HS-5 (cell line): ENCODE measurements at regions not wholly inside any gene's neighbourhood (a gene's known extent, or its start where the extent isn't known, plus 50 kb on each side); places are given as distances from the start of the nearest gene placed in this dataset.

ENCODE experiments used
- DNase-seq: peaks from one replicate; pipeline ENCODE4 v3.0.0-alpha.2; 2012; ENCODE audit warnings: low read depth

GRCh38 chr7:18081617-18082016, 54.0 kb upstream of the PRPS1L1 start:
- no peak for DNase-seq

DNA sequence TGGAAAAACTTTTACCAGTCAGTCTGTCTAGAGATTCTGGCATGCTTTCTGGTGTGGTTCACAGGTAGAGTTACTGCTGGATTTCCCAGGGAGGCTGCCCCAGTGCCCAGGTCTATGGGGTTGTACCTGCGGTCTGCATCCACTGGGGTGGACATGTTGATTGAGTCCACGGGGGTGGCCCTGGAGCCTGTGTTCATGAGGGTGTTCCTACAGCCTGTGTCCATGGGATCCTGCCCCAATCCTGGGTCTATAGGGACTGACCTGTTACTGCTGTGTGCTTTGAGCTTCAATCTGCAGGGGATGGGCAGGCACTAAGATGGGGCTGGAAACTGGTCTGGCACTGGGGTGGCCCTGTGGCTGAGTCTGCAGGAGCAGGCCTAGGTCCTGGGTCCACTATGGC, 54.5 kb upstream of the PRPS1L1 start:
- no peak for DNase-seq

- DNase-seq, result no peak
These were observed 58.7 kb upstream of the PRPS1L1 start for GRCh38 chr7:18086165-18087025.

GRCh38 chr7:18087026-18087686, 59.5 kb upstream of the PRPS1L1 start:
- no peak for DNase-seq

DNA sequence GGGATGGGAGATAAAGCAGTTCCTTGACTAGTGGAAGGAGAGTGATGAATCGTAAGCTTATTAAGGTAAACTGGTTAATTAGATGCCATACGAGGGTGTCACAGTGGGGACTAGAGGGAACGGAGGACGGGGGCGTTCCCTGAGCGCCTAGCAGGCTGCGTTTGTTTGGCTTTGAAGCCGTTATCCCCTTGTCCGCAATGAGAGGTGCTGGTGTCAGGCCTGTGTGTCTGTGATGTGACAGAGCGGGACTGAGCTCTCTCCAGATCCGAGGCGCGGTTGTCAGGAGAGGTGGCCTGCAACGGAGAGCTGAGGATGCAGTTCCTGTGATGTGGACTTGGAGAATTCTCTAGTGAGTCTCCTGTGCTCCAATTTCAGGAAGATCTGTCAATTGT, 60.0 kb upstream of the PRPS1L1 start:
- DNase-seq, result no peak

GRCh38 chr7:18096087-18096486, 68.4 kb upstream of the PRPS1L1 start:
- DNase-seq, result no peak

DNA sequence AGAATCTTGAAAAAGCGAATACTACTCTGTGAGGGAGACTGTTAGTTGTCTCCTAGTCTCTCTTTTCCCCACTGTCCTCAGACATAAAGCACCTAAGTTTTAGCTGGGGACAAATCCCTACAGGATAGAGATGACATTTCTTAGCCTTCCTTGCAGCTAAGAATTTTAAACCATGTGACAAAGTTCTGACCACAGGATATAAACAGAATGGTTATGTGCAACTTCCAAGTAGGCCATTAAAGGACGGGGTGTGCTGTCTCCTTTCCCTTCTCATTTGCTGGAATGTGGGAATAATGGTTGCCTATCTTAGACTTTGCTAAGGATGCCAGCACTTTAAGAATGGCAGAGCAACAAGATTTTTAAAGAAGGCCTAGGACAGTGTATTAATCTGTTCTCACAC, 74.9 kb upstream of the PRPS1L1 start:
- no peak for DNase-seq

GRCh38 chr7:18103436-18104218, 76.0 kb upstream of the PRPS1L1 start:
- DNase-seq, result no peak

DNA sequence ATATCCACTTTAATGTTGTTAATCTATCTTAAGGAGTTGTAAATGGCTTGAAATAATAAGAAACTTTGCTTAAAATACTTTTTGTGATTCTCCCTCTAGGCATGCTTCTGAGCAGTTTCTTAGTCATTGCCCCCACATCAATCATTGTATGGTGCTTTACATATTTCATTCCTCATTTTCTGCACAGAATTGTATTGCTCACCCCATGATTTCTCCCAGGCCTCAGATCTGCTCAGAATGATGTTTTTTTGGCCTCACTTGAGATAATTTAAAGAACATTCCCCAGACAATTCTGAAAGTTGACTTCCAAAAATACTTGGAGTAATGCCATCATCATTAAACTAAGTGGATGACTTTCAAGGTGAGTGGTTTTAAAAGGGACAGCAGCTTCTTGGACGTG, 82.1 kb upstream of the PRPS1L1 start:
- DNase-seq, result no peak

- no peak for DNase-seq
These were observed 89.0 kb upstream of the PRPS1L1 start for GRCh38 chr7:18116661-18117060.

DNA sequence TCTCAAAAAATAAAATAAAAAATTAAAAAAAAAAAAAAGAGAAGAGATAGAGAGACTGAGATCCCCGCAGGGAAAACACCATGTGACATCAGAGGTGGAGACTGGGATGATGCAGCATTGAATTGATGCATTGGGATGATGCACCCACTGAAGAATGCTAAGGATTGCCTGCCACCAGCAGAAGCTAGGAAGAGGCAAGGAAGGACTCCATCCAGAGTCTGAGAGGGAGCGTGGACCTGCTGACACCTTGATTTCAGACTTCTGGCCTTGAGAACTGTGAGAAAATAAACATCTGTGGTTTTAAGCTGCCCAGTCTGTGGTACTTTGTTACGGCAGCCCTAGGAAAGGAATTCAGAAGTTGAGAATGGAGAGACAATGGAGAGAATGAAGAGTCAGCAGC, 89.8 kb upstream of the PRPS1L1 start:
- no peak for DNase-seq

GRCh38 chr7:18119985-18120384, 92.3 kb upstream of the PRPS1L1 start:
- DNase-seq, result no peak

GRCh38 chr7:18123508-18124239, 96.0 kb upstream of the PRPS1L1 start:
- no peak for DNase-seq

DNA sequence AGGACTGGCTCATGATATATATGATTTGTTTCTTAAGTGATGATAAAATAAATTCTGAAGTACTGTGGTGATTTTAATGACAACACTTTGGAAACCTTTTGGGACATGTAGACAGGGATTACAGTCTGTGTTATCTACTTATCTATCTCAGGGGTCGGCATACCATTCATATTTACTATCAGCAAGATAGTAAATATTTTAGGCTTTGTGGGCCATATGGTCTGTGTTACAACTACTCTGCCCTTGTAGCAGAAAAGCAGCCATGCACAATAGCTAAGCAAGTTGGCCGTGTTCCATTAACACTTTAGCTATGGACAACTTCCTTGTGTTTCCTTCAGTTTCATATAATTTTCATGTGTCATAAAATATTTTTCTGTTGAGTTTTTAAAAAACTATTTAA, 97.8 kb upstream of the PRPS1L1 start:
- no peak for DNase-seq

DNA sequence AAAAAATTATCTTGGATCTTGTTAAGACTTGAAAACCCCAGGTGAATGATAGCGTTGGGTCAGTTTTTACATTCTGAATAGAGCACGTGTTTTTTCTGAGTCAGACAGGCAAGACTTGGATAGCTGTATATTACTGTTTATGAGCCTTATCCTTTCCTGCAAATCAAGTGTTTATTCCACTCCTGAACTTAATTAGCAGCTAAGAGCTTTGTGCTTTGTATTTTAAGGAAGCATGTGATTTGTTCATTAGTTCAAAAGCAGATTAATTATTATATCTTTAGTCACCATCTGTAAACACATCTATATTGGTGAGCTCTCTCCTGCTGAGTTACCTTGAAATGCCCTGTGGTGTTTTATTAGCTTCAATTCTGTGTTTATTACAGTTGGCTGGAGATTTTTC, 98.6 kb upstream of the PRPS1L1 start:
- no peak for DNase-seq

GRCh38 chr7:18128846-18129245, 101.2 kb upstream of the PRPS1L1 start:
- no peak for DNase-seq

GRCh38 chr7:18132811-18133210, 105.2 kb upstream of the PRPS1L1 start:
- no peak for DNase-seq

- DNase-seq, result no peak
These were observed 106.3 kb upstream of the PRPS1L1 start for GRCh38 chr7:18133921-18134320.

GRCh38 chr7:18140943-18141342, 113.3 kb upstream of the PRPS1L1 start:
- DNase-seq, result no peak

GRCh38 chr7:18144166-18144565, 116.5 kb upstream of the PRPS1L1 start:
- DNase-seq, result no peak

DNA sequence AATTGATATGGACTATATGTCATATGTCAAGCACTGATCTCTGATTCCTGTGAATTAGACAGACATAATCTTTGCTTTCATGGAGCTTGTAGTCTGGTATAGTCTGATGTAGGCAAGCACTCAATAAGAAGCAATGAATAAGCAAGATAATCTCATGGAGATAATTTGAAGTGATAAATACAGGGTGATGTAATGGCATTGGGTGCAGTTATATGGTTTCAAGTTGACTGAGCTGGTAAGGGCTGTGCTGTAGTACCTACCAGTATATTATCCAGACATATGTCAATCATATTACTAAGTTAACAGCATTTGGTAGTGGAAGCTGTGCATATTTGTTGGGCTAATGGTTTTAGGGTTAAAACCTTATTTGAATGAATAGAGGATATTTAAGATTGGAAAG, 117.5 kb upstream of the PRPS1L1 start:
- DNase-seq, result no peak

DNA sequence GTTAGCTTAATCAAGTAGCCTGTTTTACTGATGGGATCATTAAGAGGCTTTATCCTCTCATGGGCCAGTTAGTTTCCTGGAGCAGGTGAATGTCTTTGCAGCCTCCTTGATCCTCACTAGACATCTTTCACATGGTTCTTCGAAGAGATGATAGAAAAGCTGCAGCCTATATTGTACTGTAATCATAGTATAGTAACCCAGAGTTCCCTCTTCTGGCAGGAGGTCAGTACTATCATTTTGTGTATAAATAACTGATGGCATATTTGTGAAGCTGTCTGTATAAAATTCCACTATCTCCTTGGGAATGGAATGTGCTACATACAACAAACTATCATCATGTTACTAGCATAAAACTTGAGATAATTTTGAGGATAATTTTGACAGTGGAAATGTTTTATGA, 123.8 kb upstream of the PRPS1L1 start:
- no peak for DNase-seq
